Stimulated activated CD8-positive, alpha-beta memory T cell treated with anti-CD3 and anti-CD28 coated beads, Interleukin-4, amount 100 ng/mL, for 4 hours (primary cell): ENCODE measurements at regions not wholly inside any gene's neighbourhood (a gene's known extent, or its start where the extent isn't known, plus 50 kb on each side); places are given as distances from the start of the nearest gene placed in this dataset.

Source experiments
- DNase-seq, 2 donors: peaks; one replicate each; pipeline ENCODE4 v3.0.0-alpha.2; 2020; ENCODE audit warnings: low read depth in 2 of 2, low spot score in 1 of 2

GRCh38 chr10:63735305-63735704 is 214.1 kb downstream of the REEP3 start:
- no peak for DNase-seq

GRCh38 chr10:63738410-63738809 is 217.2 kb downstream of the REEP3 start:
- no peak for DNase-seq

GRCh38 chr10:63744060-63744941 is 223.1 kb downstream of the REEP3 start:
- no peak for DNase-seq

- DNase-seq = no peak
Measured at GRCh38 chr10:63749915-63750314, 228.7 kb downstream of the REEP3 start.

- DNase-seq = no peak
Measured at GRCh38 chr10:63751836-63752235, 230.6 kb downstream of the REEP3 start.

GRCh38 chr10:63752318-63752717 is 231.1 kb downstream of the REEP3 start:
- DNase-seq = no peak

GRCh38 chr10:63753808-63754207 is 232.6 kb downstream of the REEP3 start:
- DNase-seq = no peak

- DNase-seq = no peak
Measured at GRCh38 chr10:63755441-63755840, 234.2 kb downstream of the REEP3 start.

GRCh38 chr10:63757067-63757466 is 235.9 kb downstream of the REEP3 start:
- DNase-seq = no peak

- no peak for DNase-seq
Measured at GRCh38 chr10:63758080-63758479, 236.9 kb downstream of the REEP3 start.

GRCh38 chr10:63759335-63759734 is 238.1 kb downstream of the REEP3 start:
- no peak for DNase-seq

GRCh38 chr10:63760034-63760707 is 239.0 kb downstream of the REEP3 start:
- no peak for DNase-seq

- DNase-seq = no peak
Measured at GRCh38 chr10:63760708-63761047, 239.5 kb downstream of the REEP3 start.

- DNase-seq = no peak
Measured at GRCh38 chr10:63761243-63761642, 240.0 kb downstream of the REEP3 start.

GRCh38 chr10:63763744-63764143 is 242.5 kb downstream of the REEP3 start:
- no peak for DNase-seq

- no peak for DNase-seq
Measured at GRCh38 chr10:63765126-63765525, 243.9 kb downstream of the REEP3 start.

GRCh38 chr10:63766745-63767137 is 245.5 kb downstream of the REEP3 start:
- DNase-seq = no peak

GRCh38 chr10:63767138-63767801 is 246.1 kb downstream of the REEP3 start:
- DNase-seq = no peak

- DNase-seq = no peak
Measured at GRCh38 chr10:63769367-63769766, 248.2 kb downstream of the REEP3 start.

GRCh38 chr10:63770523-63770922 is 249.3 kb downstream of the REEP3 start:
- no peak for DNase-seq

- DNase-seq = no peak
Measured at GRCh38 chr10:63772491-63772890, 251.3 kb downstream of the REEP3 start.

- no peak for DNase-seq
Measured at GRCh38 chr10:63773106-63773505, 251.9 kb downstream of the REEP3 start.
